NB4 (cell line): ENCODE measurements at regions not wholly inside any gene's neighbourhood (a gene's known extent, or its start where the extent isn't known, plus 50 kb on each side); places are given as distances from the start of the nearest gene placed in this dataset.

Experiments used
- POLR2A ChIP-seq: IDR thresholded peaks from 2 replicates; pipeline ENCODE4 v1.6.1; 2011; ENCODE audit warnings: mild to moderate bottlenecking; ENCODE audit not compliant: insufficient read length; ENCODE audit errors: extremely low read depth
- TF ChIP-seq, protein P1 (sequence below): IDR thresholded peaks from one replicate; pipeline ENCODE4 v1.5.1; 2012; ENCODE audit warnings: low read depth, low read length
- TF ChIP-seq, protein P2 (sequence below): IDR thresholded peaks from 2 replicates; pipeline ENCODE4 v1.6.1; 2011; ENCODE audit warnings: low read depth, low read length

DNA sequence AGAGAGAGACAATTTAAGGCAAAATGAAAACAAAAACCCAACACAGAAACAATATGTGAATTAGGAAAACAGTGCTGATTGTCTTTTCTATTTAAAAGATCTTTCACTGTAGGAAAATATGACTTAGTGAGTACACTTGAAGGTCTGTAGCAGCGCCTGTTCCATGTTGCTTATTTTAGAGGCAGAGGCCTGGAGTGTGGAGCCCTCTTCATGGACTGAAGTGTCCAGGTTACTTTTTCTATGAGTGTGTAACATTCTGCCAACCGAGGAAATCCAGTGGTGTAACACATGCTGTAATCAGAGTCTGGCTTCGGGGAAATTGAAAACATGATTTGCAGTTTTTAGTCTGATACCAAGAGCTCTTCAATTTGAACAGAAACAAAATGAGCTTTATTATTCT lies 64.0 kb upstream of the GPRIN3 start:
- TF ChIP-seq, protein P1, sequence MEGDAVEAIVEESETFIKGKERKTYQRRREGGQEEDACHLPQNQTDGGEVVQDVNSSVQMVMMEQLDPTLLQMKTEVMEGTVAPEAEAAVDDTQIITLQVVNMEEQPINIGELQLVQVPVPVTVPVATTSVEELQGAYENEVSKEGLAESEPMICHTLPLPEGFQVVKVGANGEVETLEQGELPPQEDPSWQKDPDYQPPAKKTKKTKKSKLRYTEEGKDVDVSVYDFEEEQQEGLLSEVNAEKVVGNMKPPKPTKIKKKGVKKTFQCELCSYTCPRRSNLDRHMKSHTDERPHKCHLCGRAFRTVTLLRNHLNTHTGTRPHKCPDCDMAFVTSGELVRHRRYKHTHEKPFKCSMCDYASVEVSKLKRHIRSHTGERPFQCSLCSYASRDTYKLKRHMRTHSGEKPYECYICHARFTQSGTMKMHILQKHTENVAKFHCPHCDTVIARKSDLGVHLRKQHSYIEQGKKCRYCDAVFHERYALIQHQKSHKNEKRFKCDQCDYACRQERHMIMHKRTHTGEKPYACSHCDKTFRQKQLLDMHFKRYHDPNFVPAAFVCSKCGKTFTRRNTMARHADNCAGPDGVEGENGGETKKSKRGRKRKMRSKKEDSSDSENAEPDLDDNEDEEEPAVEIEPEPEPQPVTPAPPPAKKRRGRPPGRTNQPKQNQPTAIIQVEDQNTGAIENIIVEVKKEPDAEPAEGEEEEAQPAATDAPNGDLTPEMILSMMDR: no peak
- no peak for TF ChIP-seq POLR2A
- TF ChIP-seq, protein P2, sequence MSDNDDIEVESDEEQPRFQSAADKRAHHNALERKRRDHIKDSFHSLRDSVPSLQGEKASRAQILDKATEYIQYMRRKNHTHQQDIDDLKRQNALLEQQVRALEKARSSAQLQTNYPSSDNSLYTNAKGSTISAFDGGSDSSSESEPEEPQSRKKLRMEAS: no peak
